ENCODE measurements at regions not wholly inside any gene's neighbourhood (a gene's known extent, or its start where the extent isn't known, plus 50 kb on each side); places are given as distances from the start of the nearest gene placed in this dataset.
A peak's percentile ranks its signal among the peaks of the same experiment; 100 is the strongest.

- H3K36me3 Mint-ChIP-seq: no peaks in the 10 kb centered on the region
- no peaks in the 10 kb centered on the region for H3K27me3 Mint-ChIP-seq
- CTCF ChIA-PET: no interaction called here
- no peaks in the 10 kb centered on the region for H3K4me1 Mint-ChIP-seq
- no peaks in the 10 kb centered on the region for H3K9me3 Mint-ChIP-seq
- peak; percentile 8 for DNase-seq
- no peak overlapping the region for H3K4me3 Mint-ChIP-seq
- H3K27ac Mint-ChIP-seq: no peak overlapping the region
Measured at GRCh38 chr14:101025696-101026095, 122.2 kb upstream of the RTL1 start.

GRCh38 chr14:101026341-101026740 is 122.8 kb upstream of the RTL1 start:
- Mint-ChIP-seq H3K4me3 (no peak overlapping the region), H3K27me3 (no peaks in the 10 kb centered on the region), H3K4me1 (no peaks in the 10 kb centered on the region), H3K36me3 (no peaks in the 10 kb centered on the region), H3K27ac (no peak overlapping the region), H3K9me3 (no peaks in the 10 kb centered on the region)
- peak; percentile 5 for DNase-seq
- CTCF ChIA-PET: no interaction called here

GRCh38 chr14:101027291-101027690 is 123.8 kb upstream of the RTL1 start:
- H3K27ac Mint-ChIP-seq: no peak overlapping the region
- H3K4me1 Mint-ChIP-seq: no peaks in the 10 kb centered on the region
- no peaks in the 10 kb centered on the region for H3K9me3 Mint-ChIP-seq
- DNase-seq: peak; percentile 8
- CTCF ChIA-PET: no interaction called here
- no peaks in the 10 kb centered on the region for H3K36me3 Mint-ChIP-seq
- H3K27me3 Mint-ChIP-seq: no peaks in the 10 kb centered on the region
- H3K4me3 Mint-ChIP-seq: no peak overlapping the region

GRCh38 chr14:101027966-101028365 is 124.4 kb upstream of the RTL1 start:
- H3K9me3 Mint-ChIP-seq: no peaks in the 10 kb centered on the region
- H3K4me3 Mint-ChIP-seq: no peak overlapping the region
- no peak overlapping the region for H3K27ac Mint-ChIP-seq
- no peaks in the 10 kb centered on the region for H3K27me3 Mint-ChIP-seq
- CTCF ChIA-PET: no interaction called here
- no peak for DNase-seq
- no peaks in the 10 kb centered on the region for H3K36me3 Mint-ChIP-seq
- H3K4me1 Mint-ChIP-seq: no peaks in the 10 kb centered on the region

GRCh38 chr14:101028971-101029667 is 125.6 kb upstream of the RTL1 start:
- Mint-ChIP-seq H3K27ac (no peak overlapping the region), H3K4me3 (no peak overlapping the region)

GRCh38 chr14:101029668-101030290 is 126.3 kb upstream of the RTL1 start:
- Mint-ChIP-seq H3K9me3 (no peaks in the 10 kb centered on the region), H3K36me3 (no peaks in the 10 kb centered on the region), H3K27ac (no peak overlapping the region), H3K4me1 (no peaks in the 10 kb centered on the region), H3K4me3 (no peak overlapping the region), H3K27me3 (no peaks in the 10 kb centered on the region)
- CTCF ChIA-PET: no interaction called here
- DNase-seq: peak; percentile 13

More at GRCh38 chr14:101028971-101029667, 125.6 kb upstream of the RTL1 start:
- H3K9me3 Mint-ChIP-seq: no peaks in the 10 kb centered on the region
- H3K27me3 Mint-ChIP-seq: no peaks in the 10 kb centered on the region
- no peaks in the 10 kb centered on the region for H3K36me3 Mint-ChIP-seq
- H3K4me1 Mint-ChIP-seq: no peaks in the 10 kb centered on the region
- CTCF ChIA-PET: no interaction called here
- DNase-seq: peak; percentile 14

- Mint-ChIP-seq H3K9me3 (no peaks in the 10 kb centered on the region), H3K27ac (no peak overlapping the region), H3K4me3 (no peak overlapping the region), H3K27me3 (no peaks in the 10 kb centered on the region), H3K4me1 (no peaks in the 10 kb centered on the region), H3K36me3 (no peaks in the 10 kb centered on the region)
- CTCF ChIA-PET: no interaction called here
- DNase-seq: peak; percentile 3
Measured at GRCh38 chr14:101030586-101030985, 127.1 kb upstream of the RTL1 start.

GRCh38 chr14:101031186-101031585 is 127.7 kb upstream of the RTL1 start:
- DNase-seq: peak; percentile 1
- Mint-ChIP-seq H3K4me1 (no peaks in the 10 kb centered on the region), H3K4me3 (no peak overlapping the region), H3K27me3 (no peaks in the 10 kb centered on the region), H3K36me3 (no peaks in the 10 kb centered on the region), H3K9me3 (no peaks in the 10 kb centered on the region), H3K27ac (no peak overlapping the region)
- CTCF ChIA-PET: no interaction called here

- no peak overlapping the region for H3K4me3 Mint-ChIP-seq
- CTCF ChIA-PET: no interaction called here
- peak; percentile 17 for DNase-seq
- no peaks in the 10 kb centered on the region for H3K27me3 Mint-ChIP-seq
- no peak overlapping the region for H3K27ac Mint-ChIP-seq
- no peaks in the 10 kb centered on the region for H3K36me3 Mint-ChIP-seq
- H3K4me1 Mint-ChIP-seq: no peaks in the 10 kb centered on the region
- no peaks in the 10 kb centered on the region for H3K9me3 Mint-ChIP-seq
Measured at GRCh38 chr14:101031721-101032120, 128.2 kb upstream of the RTL1 start.

GRCh38 chr14:101032433-101032832 is 128.9 kb upstream of the RTL1 start:
- H3K4me1 Mint-ChIP-seq: no peaks in the 10 kb centered on the region
- H3K4me3 Mint-ChIP-seq: no peak overlapping the region
- no peaks in the 10 kb centered on the region for H3K27me3 Mint-ChIP-seq
- H3K9me3 Mint-ChIP-seq: no peaks in the 10 kb centered on the region
- peak; percentile 11 for DNase-seq
- CTCF ChIA-PET: no interaction called here
- H3K27ac Mint-ChIP-seq: no peak overlapping the region
- no peaks in the 10 kb centered on the region for H3K36me3 Mint-ChIP-seq

- CTCF ChIA-PET: no interaction called here
- H3K27me3 Mint-ChIP-seq: no peaks in the 10 kb centered on the region
- H3K27ac Mint-ChIP-seq: no peak overlapping the region
- H3K9me3 Mint-ChIP-seq: no peaks in the 10 kb centered on the region
- no peak overlapping the region for H3K4me3 Mint-ChIP-seq
- H3K4me1 Mint-ChIP-seq: no peaks in the 10 kb centered on the region
- H3K36me3 Mint-ChIP-seq: no peaks in the 10 kb centered on the region
- DNase-seq: peak; percentile 6
Measured at GRCh38 chr14:101033006-101033405, 129.5 kb upstream of the RTL1 start.

GRCh38 chr14:101033446-101034165 is 130.1 kb upstream of the RTL1 start:
- Mint-ChIP-seq H3K36me3 (no peaks in the 10 kb centered on the region), H3K27me3 (no peaks in the 10 kb centered on the region), H3K9me3 (no peaks in the 10 kb centered on the region), H3K4me1 (no peaks in the 10 kb centered on the region), H3K27ac (no peak overlapping the region), H3K4me3 (no peak overlapping the region)
- DNase-seq: peak; percentile 10
- CTCF ChIA-PET: no interaction called here

GRCh38 chr14:101034986-101035385 is 131.5 kb upstream of the RTL1 start:
- CTCF ChIA-PET: no interaction called here
- no peak for DNase-seq
- Mint-ChIP-seq H3K9me3 (no peaks in the 10 kb centered on the region), H3K4me3 (no peak overlapping the region), H3K27ac (no peak overlapping the region), H3K27me3 (no peaks in the 10 kb centered on the region), H3K4me1 (no peaks in the 10 kb centered on the region), H3K36me3 (no peaks in the 10 kb centered on the region)

GRCh38 chr14:101035466-101036225 is 132.1 kb upstream of the RTL1 start:
- peak; percentile 13 for DNase-seq
- CTCF ChIA-PET: no interaction called here
- H3K4me1 Mint-ChIP-seq: no peaks in the 10 kb centered on the region
- no peak overlapping the region for H3K27ac Mint-ChIP-seq
- H3K36me3 Mint-ChIP-seq: no peaks in the 10 kb centered on the region
- no peaks in the 10 kb centered on the region for H3K27me3 Mint-ChIP-seq
- no peaks in the 10 kb centered on the region for H3K9me3 Mint-ChIP-seq
- no peak overlapping the region for H3K4me3 Mint-ChIP-seq
